ENCODE measurements at regions not wholly inside any gene's neighbourhood (a gene's known extent, or its start where the extent isn't known, plus 50 kb on each side); places are given as distances from the start of the nearest gene placed in this dataset.
"Not testable (repeated sequence)": the region's sequence is repeated elsewhere in the genome, so short reads cannot be mapped to it uniquely, and the experiment has no call there.

- no peaks in the 10 kb centered on the region for H3K79me2 ChIP-seq (ENCODE audit: insufficient read depth, low read depth, low read length)
- H3K4me2 ChIP-seq (ENCODE audit: low read length): no peak overlapping the region
- POLR2A ChIA-PET: no interaction called here
- H3K9me3 ChIP-seq (ENCODE audit: low read length): 0 out of 2 replicates have a peak, but pooled peaks cover 4% of the 10 kb centered on the region
- H3K4me1 ChIP-seq (ENCODE audit: insufficient read depth, low read length, poor library complexity, severe bottlenecking): no peaks in the 10 kb centered on the region
- BruUV-seq (replicated peaks): no TSS peak
- H3K36me3 ChIP-seq (ENCODE audit: insufficient read depth, low read length): no peaks in the 10 kb centered on the region
- TF ChIP-seq EZH2phosphoT487 (IDR thresholded peaks at IDR 0.05; ENCODE audit: borderline replicate concordance, low read depth, low read length): no peak
- no peak for TF ChIP-seq CTCF (conservative IDR thresholded peaks at IDR 0.05; ENCODE audit: low read length)
- no peak overlapping the region for H3K4me3 ChIP-seq (ENCODE audit: low read depth, low read length, poor library complexity, severe bottlenecking)
- no peak overlapping the region for H2AFZ ChIP-seq (ENCODE audit: low read length)
- CTCF ChIA-PET (ENCODE audit: unreplicated experiment): no interaction called here
- H3K9me2 ChIP-seq (ENCODE audit: insufficient read depth, low read length): no peaks in the 10 kb centered on the region
- H3K27ac ChIP-seq (ENCODE audit: low read depth, low read length, poor library complexity, severe bottlenecking): no peak overlapping the region
- intact Hi-C loops (cut with micrococcal nuclease; ENCODE audit: unreplicated experiment): no loop called here
- no peaks in the 10 kb centered on the region for H4K20me1 ChIP-seq (ENCODE audit: insufficient read depth, low read length)
- DNase-seq (ENCODE audit: low spot score): no peak
Measured at GRCh38 chr7:159311172-159311494, 166.5 kb upstream of the VIPR2 start.

GRCh38 chr7:159310457-159311171, 165.9 kb upstream of the VIPR2 start:
- H3K4me1 ChIP-seq (ENCODE audit: insufficient read depth, low read length, poor library complexity, severe bottlenecking): no peaks in the 10 kb centered on the region
- no peaks in the 10 kb centered on the region for H3K36me3 ChIP-seq (ENCODE audit: insufficient read depth, low read length)
- TF ChIP-seq CTCF (conservative IDR thresholded peaks at IDR 0.05; ENCODE audit: low read length): no peak
- no peak for TF ChIP-seq EZH2phosphoT487 (IDR thresholded peaks at IDR 0.05; ENCODE audit: borderline replicate concordance, low read depth, low read length)
- H3K9me3 ChIP-seq (ENCODE audit: low read length): 0 out of 2 replicates have a peak, but pooled peaks cover 4% of the 10 kb centered on the region
- no TSS peak for BruUV-seq (replicated peaks)
- H3K4me3 ChIP-seq (ENCODE audit: low read depth, low read length, poor library complexity, severe bottlenecking): no peak overlapping the region
- ChIA-PET POLR2A (interaction anchor here (0.8 kb wide), 1 partner anchor 9 kb away, joined by 4 read pairs; no protein-coding TSS in a partner anchor), CTCF (ENCODE audit: unreplicated experiment) (no interaction called here)
- DNase-seq (ENCODE audit: low spot score): no peak
- H3K27ac ChIP-seq (ENCODE audit: low read depth, low read length, poor library complexity, severe bottlenecking): no peak overlapping the region
- H3K9me2 ChIP-seq (ENCODE audit: insufficient read depth, low read length): no peaks in the 10 kb centered on the region
- intact Hi-C loops (cut with micrococcal nuclease; ENCODE audit: unreplicated experiment): no loop called here
- no peak overlapping the region for H2AFZ ChIP-seq (ENCODE audit: low read length)
- no peaks in the 10 kb centered on the region for H4K20me1 ChIP-seq (ENCODE audit: insufficient read depth, low read length)
- no peak overlapping the region for H3K4me2 ChIP-seq (ENCODE audit: low read length)
- no peaks in the 10 kb centered on the region for H3K79me2 ChIP-seq (ENCODE audit: insufficient read depth, low read depth, low read length)

- H3K4me2 ChIP-seq (ENCODE audit: low read length); H3K9me2 ChIP-seq (ENCODE audit: insufficient read depth, low read length); H3K36me3 ChIP-seq (ENCODE audit: insufficient read depth, low read length); H2AFZ ChIP-seq (ENCODE audit: low read length); H3K4me1 ChIP-seq (ENCODE audit: insufficient read depth, low read length, poor library complexity, severe bottlenecking); H3K9me3 ChIP-seq (ENCODE audit: low read length); DNase-seq (ENCODE audit: low spot score); POLR2A ChIA-PET; CTCF ChIA-PET (ENCODE audit: unreplicated experiment); H3K4me3 ChIP-seq (ENCODE audit: low read depth, low read length, poor library complexity, severe bottlenecking); intact Hi-C loops (cut with micrococcal nuclease; ENCODE audit: unreplicated experiment); H3K79me2 ChIP-seq (ENCODE audit: insufficient read depth, low read depth, low read length); H4K20me1 ChIP-seq (ENCODE audit: insufficient read depth, low read length); H3K27ac ChIP-seq (ENCODE audit: low read depth, low read length, poor library complexity, severe bottlenecking); BruUV-seq (replicated peaks): not testable (repeated sequence)
Measured at GRCh38 chr7:159309214-159309613, 164.5 kb upstream of the VIPR2 start.
